Stimulated activated CD4-positive, alpha-beta T cell treated with anti-CD3 and anti-CD28 coated beads, Interleukin-15, amount 100 ng/mL, for 24 hours (primary cell): ENCODE measurements at regions not wholly inside any gene's neighbourhood (a gene's known extent, or its start where the extent isn't known, plus 50 kb on each side); places are given as distances from the start of the nearest gene placed in this dataset.

Source experiments
- DNase-seq: peaks from one replicate; pipeline ENCODE4 v3.0.0-alpha.2; 2020

DNA sequence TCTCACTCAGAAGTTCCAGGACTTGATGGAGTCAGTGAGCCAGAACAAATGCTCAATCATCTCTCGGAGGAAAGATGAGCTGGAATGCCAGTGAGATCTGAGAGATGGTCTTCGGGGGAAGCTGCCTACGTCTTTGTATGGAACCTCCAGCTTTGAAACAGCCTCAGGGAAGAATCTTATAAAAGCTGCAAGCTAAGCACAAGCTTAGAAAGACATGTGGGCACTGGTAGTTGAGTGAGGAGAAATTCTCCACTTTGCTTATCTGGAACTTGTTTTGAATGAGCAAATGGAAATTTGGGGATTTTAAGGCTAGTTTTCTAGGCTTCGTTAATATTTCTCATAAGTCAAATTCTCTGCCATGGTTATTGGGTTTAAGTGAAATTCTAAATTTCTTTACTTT is 594.4 kb downstream of the QKI start:
- DNase-seq = no peak

- no peak for DNase-seq
These were observed 593.4 kb downstream of the QKI start for GRCh38 chr6:164007881-164008280.

DNA sequence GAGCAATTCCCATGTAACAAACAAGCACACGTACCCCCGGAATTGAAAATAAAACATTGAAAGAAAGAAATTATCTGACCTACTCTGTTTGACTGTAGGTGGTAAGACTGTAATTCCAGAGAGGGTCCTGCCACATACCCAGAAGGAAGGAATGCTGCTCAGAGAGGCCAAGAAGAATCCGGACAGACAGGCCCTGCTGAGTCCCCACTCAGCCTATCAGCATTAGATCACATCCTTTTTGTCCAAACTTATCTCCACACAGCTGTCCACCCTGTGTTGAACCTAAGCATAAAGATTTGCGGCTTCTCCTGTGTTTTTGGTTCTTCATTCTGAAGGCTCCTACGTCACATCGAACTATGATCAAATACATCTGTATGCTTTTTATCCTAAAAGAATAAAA is 591.9 kb downstream of the QKI start:
- DNase-seq = no peak

- DNase-seq = no peak
These were observed 590.6 kb downstream of the QKI start for GRCh38 chr6:164005004-164005711.

- DNase-seq = no peak
These were observed 585.8 kb downstream of the QKI start for GRCh38 chr6:164000276-164000675.

GRCh38 chr6:163999475-164000125 is 585.1 kb downstream of the QKI start:
- no peak for DNase-seq

GRCh38 chr6:163998496-163998895 is 584.0 kb downstream of the QKI start:
- no peak for DNase-seq

- no peak for DNase-seq
These were observed 582.0 kb downstream of the QKI start for GRCh38 chr6:163996491-163996890.

- no peak for DNase-seq
These were observed 580.0 kb downstream of the QKI start for GRCh38 chr6:163994566-163994965.

DNA sequence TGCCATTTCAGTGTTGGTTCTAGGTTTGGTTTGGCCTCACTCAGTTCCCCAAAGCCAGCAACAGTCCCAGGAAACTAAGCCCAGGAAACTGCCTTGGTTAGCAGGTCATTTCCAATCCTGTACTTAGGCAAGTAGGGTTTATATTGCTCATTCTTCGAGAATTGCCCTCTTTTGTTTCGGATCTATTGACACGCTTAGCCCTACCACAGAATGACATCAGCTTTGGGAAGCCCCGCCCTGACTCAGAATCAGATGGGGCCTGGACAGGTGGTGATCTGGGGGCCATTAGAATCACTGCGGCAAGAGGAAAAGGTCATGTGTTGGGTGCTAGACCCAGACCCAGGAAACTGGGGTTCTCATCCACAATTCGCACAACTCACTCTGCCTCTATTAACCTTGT is 578.2 kb downstream of the QKI start:
- no peak for DNase-seq

GRCh38 chr6:163992056-163992455 is 577.5 kb downstream of the QKI start:
- no peak for DNase-seq

- no peak for DNase-seq
These were observed 576.8 kb downstream of the QKI start for GRCh38 chr6:163991321-163991720.

GRCh38 chr6:163986313-163986712 is 571.8 kb downstream of the QKI start:
- no peak for DNase-seq

GRCh38 chr6:163985710-163986109 is 571.2 kb downstream of the QKI start:
- DNase-seq = no peak

DNA sequence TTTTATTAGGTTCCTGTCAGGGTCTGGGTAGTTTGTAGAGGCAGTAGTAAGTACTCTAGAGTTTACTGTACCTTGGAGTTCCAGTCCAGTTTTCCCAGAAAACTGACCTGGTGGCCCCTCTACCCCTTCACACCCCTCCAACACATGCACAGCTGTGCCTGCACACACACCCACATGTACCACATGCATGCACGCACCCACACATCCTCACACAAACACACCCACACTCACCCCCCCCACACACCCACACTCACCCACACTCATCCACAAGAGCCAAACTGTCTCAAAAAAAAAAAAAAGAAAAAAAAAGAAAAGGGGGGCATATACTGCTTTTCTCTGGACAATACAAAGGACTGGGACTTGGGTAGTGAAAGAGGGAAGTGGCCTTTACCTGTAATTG is 570.5 kb downstream of the QKI start:
- no peak for DNase-seq

GRCh38 chr6:163984124-163984936 is 569.8 kb downstream of the QKI start:
- DNase-seq = no peak

GRCh38 chr6:163983679-163984078 is 569.2 kb downstream of the QKI start:
- DNase-seq = no peak

DNA sequence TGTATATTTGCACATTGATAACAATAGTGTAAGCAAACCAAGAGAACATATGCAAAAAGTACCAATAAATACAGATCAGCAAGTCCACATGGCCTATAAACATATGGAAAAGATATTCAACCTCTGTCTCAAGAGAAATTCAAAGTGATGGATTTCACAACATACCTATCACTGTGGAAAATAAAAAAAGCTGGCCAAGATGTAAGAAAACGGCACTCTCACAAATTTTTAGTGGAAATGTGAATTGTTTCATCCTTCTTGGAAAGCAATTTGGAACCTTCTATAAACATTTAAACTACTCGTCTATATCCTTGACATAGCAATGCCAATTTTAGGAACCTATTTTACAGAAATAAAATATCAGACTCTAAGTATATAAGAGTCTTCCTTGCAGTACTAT is 559.8 kb downstream of the QKI start:
- no peak for DNase-seq

GRCh38 chr6:163971841-163972838 is 557.6 kb downstream of the QKI start:
- no peak for DNase-seq

DNA sequence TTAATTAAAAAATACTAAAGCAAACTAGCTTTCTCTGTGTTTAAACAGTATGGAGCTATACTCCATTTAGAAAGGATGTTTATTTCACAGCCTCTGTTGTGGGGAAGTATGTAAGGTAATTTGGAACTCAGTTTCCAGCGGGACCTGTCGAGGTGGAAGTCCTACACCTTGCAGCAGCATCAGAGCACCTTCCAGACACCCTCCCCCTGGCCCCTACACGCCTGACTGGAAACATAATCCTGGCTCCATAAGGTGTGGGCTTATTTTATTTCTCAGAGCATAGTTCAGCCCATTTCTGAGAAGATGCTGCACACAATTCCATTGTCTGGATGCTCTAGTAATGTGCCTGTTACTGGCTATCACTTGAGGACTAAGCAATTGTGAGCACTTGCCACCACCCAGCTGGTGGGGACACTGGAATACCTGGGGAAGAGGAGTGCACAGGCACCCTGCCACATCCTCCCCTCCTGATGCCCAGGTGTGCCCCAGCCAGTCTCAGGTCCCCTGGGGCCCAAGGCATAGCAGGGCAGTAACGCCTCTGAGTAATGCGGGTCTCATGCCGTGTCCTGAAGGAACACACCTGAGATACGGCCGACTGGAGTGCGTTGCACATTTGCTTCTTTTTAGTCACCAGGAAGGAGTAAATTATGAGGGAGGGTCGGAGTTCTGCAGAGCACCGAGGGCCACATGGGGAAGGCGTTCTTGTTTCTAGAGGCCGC is 556.5 kb downstream of the QKI start:
- DNase-seq = no peak

GRCh38 chr6:163965426-163966348 is 551.2 kb downstream of the QKI start:
- no peak for DNase-seq
